Ishikawa (cell line): ENCODE measurements at regions not wholly inside any gene's neighbourhood (a gene's known extent, or its start where the extent isn't known, plus 50 kb on each side); places are given as distances from the start of the nearest gene placed in this dataset.

Source experiments
- CEBPB ChIP-seq: IDR thresholded peaks from 2 replicates; pipeline ENCODE4 v1.6.1; 2012
- CREB1 ChIP-seq: IDR thresholded peaks from 2 replicates; pipeline ENCODE4 v1.6.1; 2012; ENCODE audit warnings: low read depth
- EGR1 ChIP-seq: IDR thresholded peaks from 2 replicates; pipeline ENCODE4 v1.6.1; 2012
- EP300 ChIP-seq: IDR thresholded peaks from 2 replicates; pipeline ENCODE4 v1.6.1; 2012; ENCODE audit warnings: borderline replicate concordance
- FOXM1 ChIP-seq: IDR thresholded peaks from 2 replicates; pipeline ENCODE4 v1.6.1; 2012; ENCODE audit warnings: low read depth, borderline replicate concordance
- NFIC ChIP-seq: IDR thresholded peaks from 2 replicates; pipeline ENCODE4 v1.6.1; 2012
- RAD21 ChIP-seq: IDR thresholded peaks from 2 replicates; pipeline ENCODE4 v1.6.1; 2012; ENCODE audit warnings: low read depth
- TAF1 ChIP-seq: IDR thresholded peaks from 2 replicates; pipeline ENCODE4 v1.6.1; 2012; ENCODE audit warnings: low read depth, mild to moderate bottlenecking
- TCF12 ChIP-seq: IDR thresholded peaks from 2 replicates; pipeline ENCODE4 v1.6.1; 2012; ENCODE audit warnings: low read depth
- TEAD4 ChIP-seq: IDR thresholded peaks from 2 replicates; pipeline ENCODE4 v1.6.1; 2012
- YY1 ChIP-seq: IDR thresholded peaks from 2 replicates; pipeline ENCODE4 v1.6.1; 2012; ENCODE audit warnings: low read depth
- ZBTB7A ChIP-seq: IDR thresholded peaks from 2 replicates; pipeline ENCODE4 v1.6.1; 2012; ENCODE audit warnings: low read depth
- TF ChIP-seq, protein P1 (sequence below): IDR thresholded peaks from 2 replicates; pipeline ENCODE4 v1.6.1; 2012
- TF ChIP-seq, protein P2 (sequence below): IDR thresholded peaks from 2 replicates; pipeline ENCODE4 v1.6.1; 2012
- TF ChIP-seq, protein P3 (sequence below): IDR thresholded peaks from 2 replicates; pipeline ENCODE4 v1.6.1; 2012; ENCODE audit warnings: low read depth, mild to moderate bottlenecking

DNA sequence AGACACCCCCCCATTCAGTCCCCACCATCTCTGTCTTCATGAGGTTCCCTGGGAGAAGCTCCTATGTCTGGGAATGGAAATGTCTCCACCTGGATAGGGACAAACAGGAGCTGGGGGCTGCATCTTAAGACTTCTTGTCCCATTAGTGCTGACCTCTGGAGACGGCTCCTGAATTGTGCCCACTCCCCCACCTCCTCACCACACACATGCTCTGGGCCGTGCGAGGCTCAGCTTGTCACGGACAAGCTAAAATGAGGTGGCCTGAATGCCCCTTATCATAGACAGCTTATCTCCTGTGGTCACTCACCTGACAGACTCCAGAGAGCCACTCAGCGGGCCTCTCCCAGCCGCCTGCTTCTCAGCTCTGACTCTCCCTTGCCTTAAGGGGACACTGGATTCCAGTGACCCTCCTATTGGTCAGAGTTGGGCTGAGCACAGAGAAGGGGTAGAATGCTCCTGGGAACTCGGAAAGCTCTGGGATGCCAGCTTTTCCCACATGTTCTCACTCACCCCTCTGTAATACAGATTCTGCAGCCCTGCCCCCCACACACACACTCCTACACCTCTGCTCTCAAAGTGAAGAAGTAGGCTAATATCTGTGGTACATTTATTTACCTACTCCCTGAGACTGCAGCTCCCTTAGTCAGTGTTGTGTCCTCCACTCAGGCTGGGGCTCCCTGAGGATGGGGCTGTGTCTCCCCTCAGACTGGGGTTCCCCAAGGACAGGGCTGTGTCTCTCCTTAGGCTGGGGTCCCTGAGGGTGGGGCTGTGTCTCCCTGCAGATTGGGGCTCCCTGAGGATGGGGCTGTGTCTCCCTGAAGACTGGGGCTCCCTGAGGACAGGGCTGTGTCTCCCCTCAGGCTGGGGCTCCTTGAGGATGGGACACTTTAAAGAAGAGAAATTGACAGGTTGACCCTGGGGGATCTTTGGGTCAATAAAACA is 167.5 kb downstream of the VEGFA start:
- TF ChIP-seq CEBPB (no peak), TCF12 (no peak), FOXM1 (no peak), YY1 (no peak), TEAD4 (no peak), RAD21 (no peak), NFIC (no peak), CREB1 (no peak), EP300 (no peak), ZBTB7A (no peak)
- TF ChIP-seq, protein P1, sequence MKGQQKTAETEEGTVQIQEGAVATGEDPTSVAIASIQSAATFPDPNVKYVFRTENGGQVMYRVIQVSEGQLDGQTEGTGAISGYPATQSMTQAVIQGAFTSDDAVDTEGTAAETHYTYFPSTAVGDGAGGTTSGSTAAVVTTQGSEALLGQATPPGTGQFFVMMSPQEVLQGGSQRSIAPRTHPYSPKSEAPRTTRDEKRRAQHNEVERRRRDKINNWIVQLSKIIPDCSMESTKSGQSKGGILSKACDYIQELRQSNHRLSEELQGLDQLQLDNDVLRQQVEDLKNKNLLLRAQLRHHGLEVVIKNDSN: no peak
- TF ChIP-seq, protein P2, sequence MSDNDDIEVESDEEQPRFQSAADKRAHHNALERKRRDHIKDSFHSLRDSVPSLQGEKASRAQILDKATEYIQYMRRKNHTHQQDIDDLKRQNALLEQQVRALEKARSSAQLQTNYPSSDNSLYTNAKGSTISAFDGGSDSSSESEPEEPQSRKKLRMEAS: no peak
- TF ChIP-seq, protein P3, sequence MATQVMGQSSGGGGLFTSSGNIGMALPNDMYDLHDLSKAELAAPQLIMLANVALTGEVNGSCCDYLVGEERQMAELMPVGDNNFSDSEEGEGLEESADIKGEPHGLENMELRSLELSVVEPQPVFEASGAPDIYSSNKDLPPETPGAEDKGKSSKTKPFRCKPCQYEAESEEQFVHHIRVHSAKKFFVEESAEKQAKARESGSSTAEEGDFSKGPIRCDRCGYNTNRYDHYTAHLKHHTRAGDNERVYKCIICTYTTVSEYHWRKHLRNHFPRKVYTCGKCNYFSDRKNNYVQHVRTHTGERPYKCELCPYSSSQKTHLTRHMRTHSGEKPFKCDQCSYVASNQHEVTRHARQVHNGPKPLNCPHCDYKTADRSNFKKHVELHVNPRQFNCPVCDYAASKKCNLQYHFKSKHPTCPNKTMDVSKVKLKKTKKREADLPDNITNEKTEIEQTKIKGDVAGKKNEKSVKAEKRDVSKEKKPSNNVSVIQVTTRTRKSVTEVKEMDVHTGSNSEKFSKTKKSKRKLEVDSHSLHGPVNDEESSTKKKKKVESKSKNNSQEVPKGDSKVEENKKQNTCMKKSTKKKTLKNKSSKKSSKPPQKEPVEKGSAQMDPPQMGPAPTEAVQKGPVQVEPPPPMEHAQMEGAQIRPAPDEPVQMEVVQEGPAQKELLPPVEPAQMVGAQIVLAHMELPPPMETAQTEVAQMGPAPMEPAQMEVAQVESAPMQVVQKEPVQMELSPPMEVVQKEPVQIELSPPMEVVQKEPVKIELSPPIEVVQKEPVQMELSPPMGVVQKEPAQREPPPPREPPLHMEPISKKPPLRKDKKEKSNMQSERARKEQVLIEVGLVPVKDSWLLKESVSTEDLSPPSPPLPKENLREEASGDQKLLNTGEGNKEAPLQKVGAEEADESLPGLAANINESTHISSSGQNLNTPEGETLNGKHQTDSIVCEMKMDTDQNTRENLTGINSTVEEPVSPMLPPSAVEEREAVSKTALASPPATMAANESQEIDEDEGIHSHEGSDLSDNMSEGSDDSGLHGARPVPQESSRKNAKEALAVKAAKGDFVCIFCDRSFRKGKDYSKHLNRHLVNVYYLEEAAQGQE: no peak

DNA sequence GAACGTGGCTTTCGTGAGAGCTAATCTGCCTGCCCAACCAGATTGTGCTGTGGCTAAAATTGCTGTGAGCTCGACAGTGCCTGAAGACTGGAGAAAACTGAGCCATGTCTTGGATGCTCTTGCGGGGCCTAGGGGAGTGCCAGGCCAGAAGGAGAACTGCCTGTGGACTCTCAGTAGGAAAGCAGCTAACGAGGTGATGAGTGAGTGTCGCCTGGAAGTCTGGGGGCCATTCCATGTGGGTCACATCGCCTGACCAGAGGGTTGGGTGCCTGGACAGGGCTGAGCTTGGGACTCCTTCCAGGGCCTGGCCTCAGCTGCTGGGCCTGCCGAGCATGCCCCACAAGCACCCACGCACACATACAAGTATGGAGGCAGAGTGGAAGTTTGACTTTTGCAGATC is 166.5 kb downstream of the VEGFA start:
- TF ChIP-seq EP300: no peak
- TF ChIP-seq FOXM1: no peak
- TF ChIP-seq, protein P3: no peak
- TF ChIP-seq YY1: no peak

DNA sequence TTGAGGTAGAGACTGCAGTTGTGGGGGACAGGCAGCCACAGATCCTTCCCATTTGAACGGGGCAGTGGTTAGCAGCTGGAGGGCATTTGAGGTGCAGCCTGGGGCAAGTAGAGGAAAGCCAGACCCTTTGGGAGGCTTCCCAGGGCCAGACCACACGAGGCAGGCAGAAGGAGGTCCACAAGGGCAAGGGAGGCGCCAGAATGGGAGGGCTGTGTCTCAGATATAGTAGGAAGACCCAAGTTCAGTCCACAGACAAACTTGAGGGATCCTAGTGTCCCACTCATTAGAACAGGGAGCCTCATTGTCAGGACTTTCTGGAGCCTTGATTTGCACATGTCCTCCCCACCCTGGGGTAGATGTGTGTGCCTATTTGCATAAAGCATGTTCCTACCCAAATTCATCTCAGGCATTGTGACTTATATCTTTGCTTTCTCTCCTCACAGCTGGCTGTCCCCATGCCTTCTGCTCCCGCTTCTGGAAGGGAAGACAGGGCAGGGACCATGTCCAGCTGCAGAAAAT is 166.0 kb downstream of the VEGFA start:
- TF ChIP-seq, protein P3: no peak
- no peak for TF ChIP-seq TCF12
- TF ChIP-seq ZBTB7A: no peak
- TF ChIP-seq EP300: no peak
- no peak for TF ChIP-seq TAF1
- TF ChIP-seq, protein P1: no peak
- TF ChIP-seq FOXM1: no peak
- TF ChIP-seq YY1: no peak
- TF ChIP-seq TEAD4: no peak
- TF ChIP-seq, protein P2: no peak
- TF ChIP-seq CREB1: no peak
- TF ChIP-seq EGR1: no peak
- TF ChIP-seq RAD21: no peak
- TF ChIP-seq NFIC: no peak

DNA sequence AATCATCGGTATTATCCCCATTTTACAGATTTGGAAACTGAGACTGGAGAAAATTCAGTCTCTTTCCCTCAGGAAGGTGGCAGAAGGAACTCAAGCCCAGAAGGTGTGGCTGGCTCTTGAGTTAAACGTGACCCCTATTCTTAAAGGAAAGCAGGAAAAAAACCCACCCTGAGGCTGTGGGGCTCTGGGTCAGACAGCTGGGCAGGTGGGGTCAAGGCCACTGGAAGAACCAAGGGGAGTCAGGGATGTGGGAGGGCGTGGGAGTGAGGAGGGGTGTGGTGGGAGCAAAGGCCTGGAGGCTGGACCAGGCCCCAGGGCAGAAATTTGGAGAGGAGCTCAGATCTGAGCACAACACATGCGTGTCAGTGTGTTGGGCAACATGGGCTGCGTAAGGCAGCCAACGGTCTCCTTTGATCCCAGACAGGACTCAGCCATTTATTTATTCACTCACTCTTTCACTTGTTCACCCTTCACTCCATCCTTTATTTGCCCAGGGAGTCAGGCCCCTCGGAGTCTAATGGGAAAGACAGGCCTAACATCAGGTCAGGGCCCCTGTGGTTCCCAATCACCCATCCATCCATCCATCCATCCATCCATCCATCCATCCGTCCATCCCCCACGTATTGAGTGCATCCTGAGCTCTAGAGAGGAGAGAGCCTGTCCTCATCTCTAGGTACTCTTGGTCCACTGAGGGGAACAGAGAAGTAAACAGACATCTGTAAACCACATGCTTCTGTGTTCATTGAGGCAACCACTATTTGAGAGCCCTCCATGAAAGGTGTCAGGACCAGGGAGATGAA is 165.0 kb downstream of the VEGFA start:
- no peak for TF ChIP-seq EP300
- TF ChIP-seq, protein P2: no peak
- no peak for TF ChIP-seq EGR1
- TF ChIP-seq YY1: no peak
- no peak for TF ChIP-seq FOXM1
- TF ChIP-seq TAF1: no peak
- TF ChIP-seq TEAD4: no peak
- TF ChIP-seq, protein P3: no peak
- no peak for TF ChIP-seq CEBPB
- TF ChIP-seq NFIC: no peak
- TF ChIP-seq, protein P1: no peak
